Small intestine (tissue), 7 donors: ENCODE measurements at regions not wholly inside any gene's neighbourhood (a gene's known extent, or its start where the extent isn't known, plus 50 kb on each side); places are given as distances from the start of the nearest gene placed in this dataset.
A peak's percentile ranks its signal among the peaks of the same experiment; 100 is the strongest.

ENCODE experiments used
- DNase-seq, 2 donors: peaks; one replicate each; pipeline versions ENCODE4 v3.0.0 to v3.0.0-alpha.2; 2013
- FAIRE-seq: peaks from 2 replicates; lab custom pipeline; 2012; peaks lifted over from hg19 to GRCh38; lab: Jason Lieb, UNC
- H3K27ac ChIP-seq, 3 donors: one replicate each; pipeline ENCODE4 v1.5.1; 2013; ENCODE audit warnings: low read length in 2 of 3, mild to moderate bottlenecking in 2 of 3, control low read depth in 1 of 3, inconsistent platforms in 1 of 3, low read depth in 1 of 3, moderate library complexity in 1 of 3
- H3K27me3 ChIP-seq, 3 donors: one replicate each; pipeline ENCODE4 v1.6.1; 2013; ENCODE audit warnings: low read length in 3 of 3, inconsistent platforms in 1 of 3; ENCODE audit not compliant: control insufficient read depth in 3 of 3, insufficient read depth in 3 of 3
- H3K36me3 ChIP-seq, 3 donors: one replicate each; pipeline ENCODE4 v1.6.1; 2013; ENCODE audit warnings: low read length in 3 of 3, inconsistent platforms in 1 of 3, low read depth in 1 of 3, mild to moderate bottlenecking in 1 of 3, moderate library complexity in 1 of 3; ENCODE audit not compliant: control insufficient read depth in 3 of 3, insufficient read depth in 2 of 3
- H3K4me1 ChIP-seq, 3 donors: one replicate each; pipeline ENCODE4 v1.6.1; 2013; ENCODE audit warnings: low read length in 2 of 3, inconsistent platforms in 1 of 3, low read depth in 1 of 3, mild to moderate bottlenecking in 1 of 3, moderate library complexity in 1 of 3; ENCODE audit not compliant: control insufficient read depth in 3 of 3, insufficient read depth in 2 of 3
- H3K4me3 ChIP-seq, 3 donors: one replicate each; pipeline ENCODE4 v1.5.1; 2013; ENCODE audit warnings: low read length in 3 of 3, control low read depth in 1 of 3, inconsistent platforms in 1 of 3, low read depth in 1 of 3, mild to moderate bottlenecking in 1 of 3, moderate library complexity in 1 of 3
- H3K9me3 ChIP-seq, 2 donors: one replicate each; pipeline ENCODE4 v1.6.1; 2013; ENCODE audit warnings: low read depth in 1 of 2, low read length in 1 of 2; ENCODE audit not compliant: control insufficient read depth in 2 of 2, insufficient read depth in 1 of 2
- WGBS, 3 donors: extraction: QIAGEN DNeasy Blood & Tissue Kit; methylation state at CpG; one replicate each; pipeline ENCODE4 v1.1.7; 2013; 5-methylcytosine and 5-hydroxymethylcytosine counted together
- donor health status: healthy with polysubstance abuse.
- donor health status: control.
- donor health status: control.
- donor health status: Bipolar disorder and iron deficiency.
- donor health status: healthy.

DNA sequence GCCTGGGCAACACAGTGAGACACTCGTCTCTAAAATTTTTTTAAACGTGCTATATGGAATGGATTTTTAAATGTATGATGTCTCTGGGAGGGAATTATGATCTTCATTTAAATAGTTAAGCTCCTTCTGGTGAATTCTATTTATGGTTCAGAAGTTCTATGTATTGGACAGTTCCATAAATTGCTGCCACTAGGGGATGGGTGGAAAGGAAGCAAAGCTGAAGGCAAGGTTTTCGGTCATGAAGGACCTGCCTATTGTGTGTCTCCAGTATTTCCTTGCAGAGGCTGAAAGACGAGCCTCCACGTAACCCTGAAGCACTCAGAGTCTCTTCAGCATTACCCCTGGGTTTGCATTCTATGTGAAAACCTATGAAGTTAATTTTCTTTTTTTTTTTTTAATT lies 451.5 kb upstream of the FAT1 start:
- DNase-seq (no peak), FAIRE-seq (no peak)
- WGBS, 3 donors: 82 to 86% (median 84%) methylated on average over 5 of the region's 5 CpGs

DNA sequence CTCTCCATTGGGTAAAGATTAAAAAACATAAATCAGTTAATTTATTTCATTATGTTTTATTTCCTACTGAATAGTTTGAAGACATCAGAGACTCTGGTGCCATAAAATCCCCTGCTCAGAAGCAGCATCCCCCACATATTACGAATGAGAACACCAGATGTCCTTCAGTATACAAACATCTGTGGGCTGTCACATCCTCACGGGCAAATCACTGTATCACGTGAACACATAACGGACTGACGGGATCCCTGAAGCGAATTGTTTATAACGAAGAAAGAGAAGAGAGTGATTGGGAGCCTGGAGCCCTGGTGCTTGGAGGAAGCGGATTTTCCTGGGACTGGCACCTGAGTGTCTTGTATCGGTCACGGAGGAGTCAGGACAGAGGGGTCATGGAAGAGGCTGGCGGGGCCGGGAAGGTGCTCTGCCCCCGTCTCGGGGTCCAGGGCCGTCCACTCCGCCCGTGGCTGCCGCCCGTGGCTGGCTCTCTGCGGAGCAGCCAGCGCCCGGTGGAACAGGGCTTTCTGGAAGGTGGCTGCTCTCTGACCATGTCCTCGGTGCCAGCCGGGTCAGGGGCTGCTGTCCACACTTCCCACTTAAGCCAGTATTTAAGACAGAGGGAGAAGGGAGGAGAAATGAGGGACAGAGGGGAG lies 452.7 kb upstream of the FAT1 start:
- H3K9me3 ChIP-seq: peaks cover 0 to 1% of the 10 kb centered on the region in 2 donors
- 80 to 90% (median 87%) methylated on average over 23 to 24 of the region's 24 CpGs for WGBS, 3 donors
- no peak overlapping the region for H3K27ac ChIP-seq
- H3K36me3 ChIP-seq: no peaks in the 10 kb centered on the region
- FAIRE-seq: no peak
- peaks cover 0 to 10% (median 0%) of the 10 kb centered on the region in 3 donors for H3K4me1 ChIP-seq
- H3K4me3 ChIP-seq: no peak overlapping the region
- no peak for DNase-seq
- peaks cover 0 to 3% (median 0%) of the 10 kb centered on the region in 3 donors for H3K27me3 ChIP-seq

More for the DNA sequence above, 451.5 kb upstream of the FAT1 start:
- H3K27me3 ChIP-seq: peaks cover 0 to 3% (median 0%) of the 10 kb centered on the region in 3 donors
- H3K36me3 ChIP-seq: no peaks in the 10 kb centered on the region
- no peak overlapping the region for H3K27ac ChIP-seq
- H3K9me3 ChIP-seq: peaks cover 0 to 1% of the 10 kb centered on the region in 2 donors
- no peak overlapping the region for H3K4me3 ChIP-seq
- H3K4me1 ChIP-seq: peaks cover 0 to 6% (median 0%) of the 10 kb centered on the region in 3 donors

DNA sequence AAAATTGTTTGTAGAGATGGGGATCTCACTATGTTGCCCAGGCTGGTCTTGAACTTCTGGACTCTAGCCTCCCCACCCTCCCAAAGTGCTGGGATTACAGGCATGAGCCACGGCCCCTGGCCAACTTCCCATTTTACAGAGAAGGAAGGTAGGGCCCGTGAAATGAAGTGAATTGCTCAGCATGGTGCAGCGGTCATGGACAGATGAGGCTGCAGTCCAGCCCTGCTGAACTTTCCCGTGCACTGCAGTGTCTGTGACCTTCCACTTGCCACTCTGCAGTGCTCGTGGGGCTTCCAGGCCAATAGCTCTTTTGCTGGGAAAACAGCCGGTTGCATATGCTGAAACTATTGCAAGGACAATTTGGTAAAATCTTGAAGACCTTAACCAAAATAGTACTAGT lies 454.4 kb upstream of the FAT1 start:
- FAIRE-seq (no peak), DNase-seq (no peak)
- no peak overlapping the region for H3K4me3 ChIP-seq
- H3K27ac ChIP-seq: no peak overlapping the region
- no peaks in the 10 kb centered on the region for H3K36me3 ChIP-seq
- no peaks in the 10 kb centered on the region for H3K27me3 ChIP-seq
- WGBS, 3 donors: 62 to 67% (median 64%) methylated on average over 6 of the region's 6 CpGs
- peaks cover 0 to 10% (median 0%) of the 10 kb centered on the region in 3 donors for H3K4me1 ChIP-seq
- peaks cover 0 to 1% of the 10 kb centered on the region in 2 donors for H3K9me3 ChIP-seq

DNA sequence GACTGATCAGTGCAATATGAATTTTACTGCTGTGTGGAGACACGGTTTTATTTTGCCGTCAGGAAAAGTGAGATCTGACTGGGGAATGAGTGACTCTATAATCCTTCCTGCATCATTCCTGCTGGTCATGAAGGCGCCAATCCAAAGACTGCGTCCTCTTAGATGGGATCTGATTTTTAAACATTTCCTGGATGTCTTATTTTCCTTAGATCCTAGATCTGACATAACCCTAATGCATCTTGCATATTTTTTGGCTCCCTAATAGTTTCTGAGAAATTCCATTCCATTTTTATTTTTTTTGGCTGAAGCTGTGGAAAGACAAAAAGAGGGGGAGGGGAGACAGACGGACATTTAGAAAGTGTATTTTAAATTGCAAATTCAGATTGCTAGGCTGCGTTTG lies 454.9 kb upstream of the FAT1 start:
- Histone ChIP-seq H3K4me1 (peaks cover 0 to 10% (median 0%) of the 10 kb centered on the region in 3 donors), H3K9me3 (peaks cover 0 to 1% of the 10 kb centered on the region in 2 donors), H3K27ac (no peak overlapping the region), H3K36me3 (no peaks in the 10 kb centered on the region), H3K4me3 (no peak overlapping the region), H3K27me3 (no peaks in the 10 kb centered on the region)
- DNase-seq (no peak), FAIRE-seq (no peak)
- 61 to 69% (median 63%) methylated on average over 6 of the region's 6 CpGs for WGBS, 3 donors

DNA sequence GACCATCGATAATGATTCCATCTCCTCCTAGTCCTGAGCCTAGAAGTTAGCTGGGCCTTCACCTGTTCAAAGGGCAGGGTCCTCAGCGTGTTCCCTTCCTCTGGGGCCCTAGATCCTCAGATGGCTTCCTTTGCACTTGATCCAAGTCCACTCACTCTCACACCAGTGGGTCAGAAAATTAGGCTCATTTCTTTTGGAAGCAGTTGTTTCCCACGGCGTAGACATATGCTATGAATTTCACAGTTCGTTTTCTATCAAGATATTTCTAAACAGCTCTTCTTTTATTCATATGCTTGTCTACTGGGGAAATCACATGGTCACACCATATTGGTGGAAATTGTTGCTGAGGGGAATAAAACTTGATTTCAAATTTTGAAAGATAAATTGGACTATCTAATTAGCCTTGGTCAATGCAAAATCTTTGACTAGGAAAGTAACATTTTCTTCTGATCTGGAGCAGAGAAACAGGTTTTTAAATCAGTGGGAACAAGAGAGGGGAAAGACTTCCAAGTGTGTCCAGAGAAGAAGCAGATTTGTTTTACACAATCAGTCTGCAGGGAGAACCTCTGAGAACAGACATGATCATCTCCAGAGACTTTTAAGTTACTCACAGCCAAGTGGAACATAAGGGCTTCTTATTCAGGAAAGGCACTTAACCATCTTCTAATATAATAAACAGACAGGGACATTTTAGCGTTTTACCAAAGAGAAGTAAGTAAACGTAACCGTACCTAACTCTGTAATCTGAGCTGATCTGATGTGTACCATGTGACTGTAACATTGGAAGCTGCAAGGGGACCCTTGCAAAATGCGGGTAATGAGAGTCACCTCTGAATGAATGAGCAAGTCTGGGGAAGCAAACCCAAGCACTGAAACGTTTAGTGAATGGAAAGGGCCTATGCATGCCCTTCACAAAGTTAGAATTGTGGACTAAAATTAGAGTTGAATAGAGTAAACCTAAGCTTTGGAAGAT lies 455.7 kb upstream of the FAT1 start:
- Histone ChIP-seq H3K27ac (no peak overlapping the region), H3K4me1 (peaks cover 0 to 12% (median under 1%) of the 10 kb centered on the region in 3 donors), H3K4me3 (no peak overlapping the region), H3K36me3 (no peaks in the 10 kb centered on the region), H3K27me3 (no peaks in the 10 kb centered on the region), H3K9me3 (peaks cover 0 to 1% of the 10 kb centered on the region in 2 donors)
- 65 to 78% (median 76%) methylated on average over 10 of the region's 10 CpGs for WGBS, 3 donors
- FAIRE-seq (no peak), DNase-seq (no peak)

DNA sequence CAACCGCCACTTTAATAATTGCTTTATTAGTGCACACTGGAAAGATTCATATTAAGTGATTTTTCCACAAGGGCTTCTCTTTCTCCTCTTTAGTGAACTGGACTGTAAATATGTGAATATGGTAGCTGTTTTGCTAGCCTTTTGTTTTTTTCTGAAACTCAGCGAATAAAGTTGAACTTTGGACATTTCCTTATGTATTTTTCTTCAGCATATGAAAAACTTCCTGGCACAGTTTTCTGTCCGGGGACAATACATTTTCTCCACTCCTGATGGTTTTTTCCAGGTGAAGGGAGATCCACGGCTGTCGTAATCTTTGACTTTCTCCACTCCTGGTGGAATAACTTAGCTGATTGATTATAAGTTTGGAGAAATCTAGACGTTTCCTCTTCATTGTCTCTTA lies 457.4 kb upstream of the FAT1 start:
- no peaks in the 10 kb centered on the region for H3K36me3 ChIP-seq
- H3K4me1 ChIP-seq: peaks cover 0 to 17% (median 2%) of the 10 kb centered on the region in 3 donors
- peak overlapping the region in 1 of 3 donors; percentile 52 for H3K27ac ChIP-seq
- H3K27me3 ChIP-seq: no peaks in the 10 kb centered on the region
- peaks cover 0 to 1% of the 10 kb centered on the region in 2 donors for H3K9me3 ChIP-seq
- DNase-seq (peak in 1 of 2 donors; percentile 59), FAIRE-seq (no peak)
- no peak overlapping the region for H3K4me3 ChIP-seq
- 18 to 55% (median 25%) methylated on average over 6 of the region's 6 CpGs for WGBS, 3 donors

DNA sequence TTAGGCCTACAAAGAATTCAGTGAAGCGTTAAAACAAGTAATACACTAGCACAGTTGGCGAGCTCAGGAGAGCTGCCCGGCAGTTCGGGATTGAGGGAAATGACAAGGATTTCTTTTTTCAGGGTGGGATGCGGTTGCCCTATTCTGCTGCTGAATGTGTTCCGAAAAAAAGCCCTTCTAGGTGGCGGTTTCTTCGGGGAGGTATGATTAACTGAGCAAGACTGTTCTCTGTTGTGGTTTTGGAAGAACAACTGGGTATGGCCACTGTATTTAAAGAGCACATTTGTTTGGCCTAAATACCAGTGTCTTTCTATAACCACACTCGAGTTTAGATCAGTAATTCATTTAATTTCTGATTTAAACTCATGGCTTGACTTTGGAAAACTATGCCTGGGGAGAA lies 459.7 kb upstream of the FAT1 start:
- WGBS, 3 donors: 88 to 92% (median 89%) methylated on average over 9 of the region's 9 CpGs
- H3K4me3 ChIP-seq: no peak overlapping the region
- no peaks in the 10 kb centered on the region for H3K36me3 ChIP-seq
- H3K27me3 ChIP-seq: no peaks in the 10 kb centered on the region
- no peak for FAIRE-seq
- peaks cover 0 to 17% (median 2%) of the 10 kb centered on the region in 3 donors for H3K4me1 ChIP-seq
- H3K9me3 ChIP-seq: no peaks in the 10 kb centered on the region
- DNase-seq: no peak
- H3K27ac ChIP-seq: no peak overlapping the region

DNA sequence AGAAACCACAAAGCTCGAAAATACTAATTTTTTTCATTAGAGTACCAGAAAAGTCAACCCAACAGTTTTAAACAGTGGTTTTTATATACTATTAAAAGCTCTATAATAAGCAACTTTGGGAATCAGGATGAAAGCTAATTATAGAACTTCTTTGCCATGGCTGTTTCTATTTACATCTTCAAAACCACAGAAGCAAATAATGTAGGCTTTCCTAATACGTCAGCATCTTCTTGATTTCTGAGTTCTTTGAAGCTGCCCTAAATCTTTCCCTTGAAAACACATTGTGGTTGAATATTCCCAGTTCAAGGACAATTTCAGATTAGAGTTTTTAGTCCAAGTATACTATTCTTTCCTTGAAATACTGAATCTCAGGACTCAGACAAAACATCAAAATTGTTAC lies 460.2 kb upstream of the FAT1 start:
- Histone ChIP-seq H3K9me3 (no peaks in the 10 kb centered on the region), H3K27me3 (no peaks in the 10 kb centered on the region), H3K4me3 (no peak overlapping the region), H3K36me3 (no peaks in the 10 kb centered on the region), H3K4me1 (peaks cover 0 to 16% (median 2%) of the 10 kb centered on the region in 3 donors), H3K27ac (no peak overlapping the region)
- DNase-seq (no peak), FAIRE-seq (no peak)
- 51 to 84% (median 71%) methylated on average over 2 of the region's 2 CpGs for WGBS, 3 donors
